K562 (cell line): ENCODE measurements at regions not wholly inside any gene's neighbourhood (a gene's known extent, or its start where the extent isn't known, plus 50 kb on each side); places are given as distances from the start of the nearest gene placed in this dataset.

Experiments used
- ATAC-seq: fragments of 200-7000 bp; cut with Tn5 transposase; 3 replicates; pipeline ENCODE4 v1.9.1; 2020; ENCODE audit warnings: moderate library complexity
- BruUV-seq: library from RNA; stranded (reverse); fragments of 400-500 nt; replicated peaks from 2 replicates; lab custom pipeline; 2021; lab: Mats Ljungman, UMichigan
- CTCF ChIA-PET: fragments of 300-600 bp; formaldehyde crosslinking; extraction: SDS; loops from one replicate; lab custom pipeline; 2021; ENCODE audit warnings: low intra/inter-chr PET ratio; lab: Yijun Ruan, JAX
- POLR2A ChIA-PET: fragments of 300-600, 350-650 bp; sonication (Branson Sonifier 250); formaldehyde crosslinking; extraction: SDS; loops from one replicate; lab custom pipeline; 2021; ENCODE audit warnings: antibody characterized with exemption, inconsistent platforms; lab: Yijun Ruan, JAX
- DNase-seq, 4 experiments: peaks; one replicate each; pipeline versions ENCODE4 v3.0.0 to v3.0.0-alpha.2; 2011 to 2018; ENCODE audit warnings: low spot score in 3 of 4, mixed read lengths in 3 of 4; ENCODE audit errors: extremely low read depth in 1 of 4
- FAIRE-seq: peaks from 2 replicates; lab custom pipeline; 2011; peaks lifted over from hg19 to GRCh38; lab: Jason Lieb, UNC
- H2AFZ ChIP-seq: 2 replicates; pipeline ENCODE4 v1.6.0; 2011; ENCODE audit warnings: low read depth, low read length, control low read depth, inconsistent platforms
- H3K27ac ChIP-seq: fragments of 200-600 bp; 3 replicates; pipeline ENCODE4 v1.8.0; 2011; ENCODE audit warnings: low read depth, mild to moderate bottlenecking, control low read depth, inconsistent platforms, low read length, moderate library complexity, mixed read lengths; ENCODE audit errors: extremely low read depth
- H3K27me3 ChIP-seq, 2 experiments: fragments of 300-600 bp in 1 of 2; 2 replicates in 1 of 2; 3 replicates in 1 of 2; pipeline versions ENCODE4 v1.6.0 to v1.8.0; 2011; ENCODE audit warnings: inconsistent platforms in 2 of 2, low read length in 2 of 2, mild to moderate bottlenecking in 1 of 2, mixed read lengths in 1 of 2, moderate library complexity in 1 of 2; ENCODE audit not compliant: control insufficient read depth in 2 of 2, insufficient read depth in 2 of 2
- H3K36me3 ChIP-seq: fragments of 300-600 bp; 3 replicates; pipeline ENCODE4 v1.8.0; 2011; ENCODE audit warnings: mild to moderate bottlenecking, low read length, inconsistent platforms; ENCODE audit not compliant: control insufficient read depth, insufficient read depth
- H3K4me1 ChIP-seq, 2 experiments: fragments of 200-600 bp in 1 of 2; replicated peaks in 1 of 2; 2 replicates in 1 of 2; 3 replicates in 1 of 2; pipeline versions ENCODE4 v1.5.1 to v1.8.0; 2011; ENCODE audit warnings: inconsistent platforms in 2 of 2, low read length in 2 of 2, mild to moderate bottlenecking in 1 of 2, mixed read lengths in 1 of 2, moderate library complexity in 1 of 2; ENCODE audit not compliant: control insufficient read depth in 2 of 2, insufficient read depth in 2 of 2
- H3K4me2 ChIP-seq: 2 replicates; pipeline ENCODE4 v1.6.1; 2011; ENCODE audit warnings: low read length, control low read depth, inconsistent platforms, mixed read lengths; ENCODE audit not compliant: insufficient read depth
- H3K4me3 ChIP-seq: fragments of 200-600 bp; sonication (generic), shearing (Covaris generic); 2 replicates; pipeline ENCODE4 v1.5.1; 2016; ENCODE audit warnings: control low read depth, inconsistent platforms
- H3K79me2 ChIP-seq: fragments of 200-600 bp; 3 replicates; pipeline ENCODE4 v1.8.0; 2011; ENCODE audit warnings: low read length, inconsistent platforms; ENCODE audit not compliant: control insufficient read depth, insufficient read depth
- H3K9ac ChIP-seq, 2 experiments: 2 replicates each; pipeline versions ENCODE4 v1.6.0 to v1.6.1; 2011; ENCODE audit warnings: low read depth in 2 of 2, low read length in 2 of 2, control low read depth in 1 of 2, inconsistent platforms in 1 of 2, mild to moderate bottlenecking in 1 of 2, mixed read lengths in 1 of 2; ENCODE audit not compliant: insufficient read depth in 1 of 2
- H3K9me1 ChIP-seq: one replicate; pipeline ENCODE4 v1.6.0; 2011; ENCODE audit warnings: inconsistent platforms, mild to moderate bottlenecking, low read length, moderate library complexity; ENCODE audit not compliant: control insufficient read depth, insufficient read depth
- H3K9me3 ChIP-seq: replicated peaks from 2 replicates; pipeline ENCODE4 v1.5.1; 2011; ENCODE audit warnings: low read depth, low read length, inconsistent platforms; ENCODE audit not compliant: control insufficient read depth, insufficient read depth
- H4K20me1 ChIP-seq: replicated peaks from 2 replicates; pipeline ENCODE4 v1.6.1; 2011; ENCODE audit warnings: low read length, inconsistent platforms, mixed read lengths; ENCODE audit not compliant: control insufficient read depth, insufficient read depth
- ATF3 ChIP-seq, 2 experiments: fragments of 450-650 bp in 1 of 2; sonication (generic) in 1 of 2; formaldehyde crosslinking in 1 of 2; IDR thresholded peaks in 1 of 2; conservative IDR thresholded peaks in 1 of 2; 2 replicates each; pipeline versions ENCODE4 v1.6.1 to v1.8.1; 2016 to 2023; ENCODE audit warnings: mild to moderate bottlenecking in 2 of 2, moderate library complexity in 2 of 2, inconsistent platforms in 1 of 2, missing genetic modification reagents in 1 of 2
- BCL6 ChIP-seq: fragments of 250-450 bp; sonication (Bioruptor Pico); IDR thresholded peaks from 2 replicates; pipeline ENCODE4 v1.4.0; 2020
- BRD9 ChIP-seq: fragments of 450-650 bp; IDR thresholded peaks from 2 replicates; pipeline ENCODE4 v1.6.1; 2018; ENCODE audit warnings: low read depth; ENCODE audit not compliant: partially characterized antibody
- BRF2 ChIP-seq: IDR thresholded peaks from 3 replicates; pipeline ENCODE4 v1.6.1; 2011; ENCODE audit warnings: borderline replicate concordance, mild to moderate bottlenecking; ENCODE audit not compliant: insufficient read length, insufficient read depth
- ETV1 ChIP-seq: fragments of 450-650 bp; conservative IDR thresholded peaks from 2 replicates; pipeline ENCODE4 v1.6.1; 2016; ENCODE audit warnings: missing genetic modification characterization, control low read depth, low read depth, missing compliant biosample characterization
- GABPB1 ChIP-seq: sonication (generic); formaldehyde crosslinking; IDR thresholded peaks from 2 replicates; pipeline ENCODE4 v1.8.0; 2022; ENCODE audit warnings: mild to moderate bottlenecking, missing genetic modification reagents
- HMG20B ChIP-seq: fragments of 250-450 bp; sonication (Bioruptor Pico); IDR thresholded peaks from 2 replicates; pipeline ENCODE4 v1.5.0; 2021; ENCODE audit warnings: mild to moderate bottlenecking
- MCM2 ChIP-seq: fragments of 450-650 bp; IDR thresholded peaks from 2 replicates; pipeline ENCODE4 v1.6.1; 2017; ENCODE audit warnings: low read depth, mild to moderate bottlenecking
- MEF2A ChIP-seq: IDR thresholded peaks from 2 replicates; pipeline ENCODE4 v1.6.1; 2011; ENCODE audit warnings: low read depth, mild to moderate bottlenecking, low read length, moderate library complexity; ENCODE audit not compliant: control insufficient read depth
- MLLT1 ChIP-seq, 2 experiments: fragments of 450-650 bp; IDR thresholded peaks; 2 replicates each; pipeline ENCODE4 v1.6.1; 2016
- NCOA6 ChIP-seq: fragments of 450-650 bp; IDR thresholded peaks from 2 replicates; pipeline ENCODE4 v1.6.1; 2017; ENCODE audit warnings: mild to moderate bottlenecking
- POLR2A ChIP-seq: fragments of 450-650 bp; conservative IDR thresholded peaks from 2 replicates; pipeline ENCODE4 v1.6.1; 2016
- RAD51 ChIP-seq: fragments of 450-650 bp; IDR thresholded peaks from 2 replicates; pipeline ENCODE4 v1.7.1; 2016; ENCODE audit warnings: low read depth, mild to moderate bottlenecking, borderline replicate concordance
- RB1 ChIP-seq: fragments of 450-650 bp; IDR thresholded peaks from 2 replicates; pipeline ENCODE4 v1.6.1; 2017; ENCODE audit warnings: low read depth, mild to moderate bottlenecking
- SNRNP70 ChIP-seq: fragments of 200-400 bp; formaldehyde crosslinking; optimal IDR thresholded peaks from 2 replicates; pipeline ENCODE3; 2017; ENCODE audit warnings: low read depth, low read length
- ZFPM2 ChIP-seq: fragments of 250-450 bp; sonication (Bioruptor Pico); IDR thresholded peaks from 2 replicates; pipeline ENCODE4 v1.5.1; 2022; ENCODE audit warnings: mild to moderate bottlenecking
- ZNF146 ChIP-seq: IDR thresholded peaks from one replicate; pipeline ENCODE4 v1.6.1; 2018; ENCODE audit warnings: missing compliant biosample characterization; ENCODE audit not compliant: unreplicated experiment
- ZNF175 ChIP-seq: fragments of 200-800 bp; sonication (Bioruptor generic); IDR thresholded peaks from 2 replicates; pipeline ENCODE4 v1.6.1; 2016; ENCODE audit warnings: low read depth, mild to moderate bottlenecking, missing genetic modification characterization, missing compliant biosample characterization
- ZNF311 ChIP-seq: fragments of 250-450 bp; sonication (Bioruptor Pico); IDR thresholded peaks from 2 replicates; pipeline ENCODE4 v1.4.0; 2020; ENCODE audit warnings: mild to moderate bottlenecking, moderate library complexity
- ZNF512 ChIP-seq: IDR thresholded peaks from 2 replicates; pipeline ENCODE4 v1.6.1; 2016; ENCODE audit warnings: missing genetic modification characterization, missing compliant biosample characterization
- in situ Hi-C: fragments of 300-500 bp; cut with MboI; formaldehyde crosslinking; loops from 4 replicates; pipeline ENCODE4 v1.15.0; 2018; ENCODE audit warnings: inconsistent platforms, mixed read lengths
- intact Hi-C: fragments of 100-400 bp; cut with micrococcal nuclease; formaldehyde crosslinking; loops from 2 replicates; pipeline ENCODE4 v1.14.2; 2022

GRCh38 chr3:30286811-30287210, 319.6 kb upstream of the TGFBR2 start (continued):
- TF ChIP-seq ZNF512 (no peak), MCM2 (no peak), GABPB1 (CRISPR knock-in tag) (no peak), MEF2A (no peak), HMG20B (CRISPR knock-in tag) (no peak), SNRNP70 (no peak), ETV1 (tag) (no peak), RB1 (no peak), RAD51 (no peak), POLR2A (no peak), ZNF146 (CRISPR knock-in tag) (no peak)

- in situ Hi-C loops, result no loop called here
- Histone ChIP-seq H3K9me3 (0 out of 2 replicates have a peak, but pooled peaks cover 2% of the 10 kb centered on the region), H2AFZ (no peak overlapping the region), H3K27me3 (no peaks in the 10 kb centered on the region), H3K79me2 (no peaks in the 10 kb centered on the region), H3K9ac (no peak overlapping the region), H3K36me3 (no peaks in the 10 kb centered on the region), H3K4me1 (no peaks in the 10 kb centered on the region), H4K20me1 (no peaks in the 10 kb centered on the region), H3K9me1 (no peaks in the 10 kb centered on the region), H3K4me2 (no peak overlapping the region), H3K27ac (no peak overlapping the region), H3K4me3 (no peak overlapping the region)
- intact Hi-C loops, result no loop called here
- CTCF ChIA-PET, result no interaction called here
- ATAC-seq, result no peak
- POLR2A ChIA-PET, result no interaction called here
- no peak for FAIRE-seq
- BruUV-seq, result no TSS peak
- no peak for DNase-seq
- TF ChIP-seq BCL6, result 0 out of 2 replicates have a peak, but pooled peaks have one; percentile 4
- TF ChIP-seq BRF2, result no peak
- no peak for TF ChIP-seq NCOA6
- TF ChIP-seq ZNF175 (CRISPR knock-in tag), result no peak
- no peak for TF ChIP-seq MLLT1 (IDR thresholded peaks at IDR 0.05)
- TF ChIP-seq ATF3 (IDR thresholded peaks at IDR 0.05), result no peak
- TF ChIP-seq ATF3 (CRISPR knock-in tag; conservative IDR thresholded peaks at IDR 0.05), result no peak
- no peak for TF ChIP-seq BRD9
- TF ChIP-seq ZNF311 (CRISPR knock-in tag), result peak; percentile 92
- TF ChIP-seq ZFPM2, result no peak
These were observed 317.6 kb upstream of the TGFBR2 start for GRCh38 chr3:30288830-30289229.
